H1 (cell line): ENCODE measurements at regions not wholly inside any gene's neighbourhood (a gene's known extent, or its start where the extent isn't known, plus 50 kb on each side); places are given as distances from the start of the nearest gene placed in this dataset.

Experiments used
- CTCF ChIA-PET: fragments of 300-600 bp; sonication (Branson Sonifier 250); formaldehyde crosslinking; loops from one replicate; lab custom pipeline; 2021; ENCODE audit not compliant: partially characterized antibody; lab: Charles Lee
- POLR2A ChIA-PET: fragments of 300-600 bp; sonication (Branson Sonifier 250); formaldehyde crosslinking; loops from one replicate; lab custom pipeline; 2021; ENCODE audit warnings: inconsistent platforms; ENCODE audit not compliant: partially characterized antibody; lab: Charles Lee
- DNase-seq, 2 experiments: peaks; one replicate each; pipeline versions ENCODE4 v3.0.0 to v3.0.0-alpha.2; 2010 to 2022; ENCODE audit warnings: low spot score in 2 of 2, low read depth in 1 of 2, mixed read lengths in 1 of 2
- FAIRE-seq: peaks from 2 replicates; lab custom pipeline; 2011; peaks lifted over from hg19 to GRCh38; lab: Jason Lieb, UNC
- H2AFZ ChIP-seq: 2 replicates; pipeline ENCODE4 v1.8.1; 2012; ENCODE audit warnings: low read length, inconsistent platforms
- H2AK5ac ChIP-seq: 2 replicates; pipeline ENCODE4 v1.6.1; 2013; ENCODE audit warnings: low read depth, low read length
- H2BK120ac ChIP-seq: replicated peaks from 2 replicates; pipeline ENCODE3; 2013; ENCODE audit warnings: low read depth, low read length, inconsistent platforms
- H2BK12ac ChIP-seq: 2 replicates; pipeline ENCODE4 v1.6.1; 2013; ENCODE audit warnings: low read depth, low read length
- H2BK15ac ChIP-seq: 2 replicates; pipeline ENCODE4 v1.6.1; 2013; ENCODE audit warnings: low read length
- H2BK20ac ChIP-seq: 2 replicates; pipeline ENCODE4 v1.6.1; 2013; ENCODE audit warnings: low read length
- H2BK5ac ChIP-seq: 2 replicates; pipeline ENCODE4 v1.6.1; 2013; ENCODE audit warnings: low read depth, low read length
- H3K14ac ChIP-seq: 2 replicates; pipeline ENCODE4 v1.6.1; 2013; ENCODE audit warnings: inconsistent platforms; ENCODE audit not compliant: insufficient read length
- H3K18ac ChIP-seq: 2 replicates; pipeline ENCODE4 v1.6.1; 2013; ENCODE audit warnings: low read length; ENCODE audit errors: extremely low read depth
- H3K23ac ChIP-seq: 2 replicates; pipeline ENCODE4 v1.6.1; 2013; ENCODE audit warnings: inconsistent platforms; ENCODE audit not compliant: insufficient read length
- H3K23me2 ChIP-seq: 2 replicates; pipeline ENCODE4 v1.6.1; 2013; ENCODE audit warnings: low read depth, low read length
- H3K27ac ChIP-seq: 2 replicates; pipeline ENCODE4 v1.6.1; 2011; ENCODE audit warnings: low read depth, low read length, inconsistent platforms
- H3K27me3 ChIP-seq, 4 experiments: replicated peaks in 1 of 4; 1 replicate in 1 of 4; 2 replicates in 3 of 4; pipeline versions ENCODE4 v1.6.1 to v1.8.1; 2011 to 2013; ENCODE audit warnings: low read length in 3 of 4, mild to moderate bottlenecking in 3 of 4, inconsistent platforms in 2 of 4, mixed read lengths in 2 of 4, moderate library complexity in 1 of 4; ENCODE audit not compliant: control insufficient read depth in 3 of 4, insufficient read depth in 3 of 4; ENCODE audit errors: extremely low read depth in 1 of 4
- H3K36me3 ChIP-seq, 4 experiments: 2 replicates each; pipeline versions ENCODE4 v1.6.1 to v1.8.1; 2011 to 2013; ENCODE audit warnings: mild to moderate bottlenecking in 4 of 4, low read length in 3 of 4, moderate library complexity in 2 of 4, control low read depth in 1 of 4, inconsistent platforms in 1 of 4; ENCODE audit not compliant: insufficient read depth in 4 of 4, control insufficient read depth in 2 of 4
- H3K4ac ChIP-seq: replicated peaks from 2 replicates; pipeline ENCODE3; 2013; ENCODE audit warnings: low read length, low read depth, mixed read lengths, inconsistent platforms; ENCODE audit not compliant: insufficient read length
- H3K4me1 ChIP-seq, 4 experiments: replicated peaks in 1 of 4; 1 replicate in 1 of 4; 2 replicates in 3 of 4; pipeline versions ENCODE4 v1.6.1 to v1.8.1; 2011 to 2013; ENCODE audit warnings: low read length in 3 of 4, inconsistent platforms in 2 of 4, mixed read lengths in 1 of 4; ENCODE audit not compliant: insufficient read depth in 4 of 4, control insufficient read depth in 3 of 4
- H3K4me2 ChIP-seq, 2 experiments: 2 replicates each; pipeline versions ENCODE4 v1.6.1 to v1.8.1; 2011 to 2013; ENCODE audit warnings: low read depth in 2 of 2, low read length in 2 of 2, control low read depth in 1 of 2, inconsistent platforms in 1 of 2, mild to moderate bottlenecking in 1 of 2; ENCODE audit not compliant: insufficient read depth in 1 of 2
- H3K4me3 ChIP-seq, 4 experiments: fragments of 200-600, 300-600 bp in 1 of 4; sonication (generic), shearing (Covaris generic), sonication (Bioruptor Twin) in 1 of 4; 2 replicates each; pipeline versions ENCODE4 v1.5.1 to v1.8.1; 2011 to 2016; ENCODE audit warnings: low read length in 4 of 4, low read depth in 3 of 4, control low read depth in 2 of 4, inconsistent platforms in 2 of 4, mild to moderate bottlenecking in 2 of 4, mixed read lengths in 1 of 4, moderate library complexity in 1 of 4; ENCODE audit not compliant: insufficient read depth in 2 of 4; ENCODE audit errors: extremely low read depth in 1 of 4
- H3K56ac ChIP-seq: replicated peaks from 2 replicates; pipeline ENCODE3; 2013; ENCODE audit warnings: low read depth, mild to moderate bottlenecking, mixed read lengths, low read length, inconsistent platforms; ENCODE audit not compliant: insufficient read length
- H3K79me1 ChIP-seq: 2 replicates; pipeline ENCODE4 v1.6.1; 2013; ENCODE audit warnings: low read depth, low read length, control low read depth
- H3K79me2 ChIP-seq, 2 experiments: 2 replicates each; pipeline versions ENCODE4 v1.6.1 to v1.8.1; 2012 to 2013; ENCODE audit warnings: low read length in 2 of 2, mild to moderate bottlenecking in 2 of 2, inconsistent platforms in 1 of 2; ENCODE audit not compliant: insufficient read depth in 2 of 2, control insufficient read depth in 1 of 2
- H3K9ac ChIP-seq, 4 experiments: replicated peaks in 1 of 4; 1 replicate in 1 of 4; 2 replicates in 3 of 4; pipeline versions ENCODE4 v1.6.1 to v1.8.1; 2011 to 2013; ENCODE audit warnings: low read depth in 3 of 4, low read length in 3 of 4, control low read depth in 2 of 4, mild to moderate bottlenecking in 2 of 4, moderate library complexity in 2 of 4, inconsistent platforms in 1 of 4; ENCODE audit errors: extremely low read depth in 1 of 4
- H3K9me3 ChIP-seq, 2 experiments: 2 replicates each; pipeline versions ENCODE4 v1.6.1 to v1.8.1; 2012 to 2013; ENCODE audit warnings: mild to moderate bottlenecking in 2 of 2, moderate library complexity in 2 of 2, control low read depth in 1 of 2, inconsistent platforms in 1 of 2, low read depth in 1 of 2, low read length in 1 of 2, mixed read lengths in 1 of 2; ENCODE audit not compliant: insufficient read depth in 2 of 2
- H4K20me1 ChIP-seq, 2 experiments: replicated peaks in 1 of 2; 2 replicates each; pipeline versions ENCODE3 to v1.8.1; 2011 to 2013; ENCODE audit warnings: inconsistent platforms in 2 of 2, low read length in 2 of 2, mild to moderate bottlenecking in 1 of 2; ENCODE audit not compliant: insufficient read depth in 2 of 2, control insufficient read depth in 1 of 2
- H4K5ac ChIP-seq: 2 replicates; pipeline ENCODE4 v1.6.1; 2013; ENCODE audit warnings: low read length, low read depth, mixed read lengths, inconsistent platforms; ENCODE audit not compliant: insufficient read length
- H4K8ac ChIP-seq: 2 replicates; pipeline ENCODE4 v1.8.0; 2013; ENCODE audit warnings: mild to moderate bottlenecking, moderate library complexity, low read length, inconsistent platforms; ENCODE audit not compliant: insufficient read depth; ENCODE audit errors: extremely low read depth
- H4K91ac ChIP-seq: replicated peaks from 2 replicates; pipeline ENCODE3; 2013; ENCODE audit warnings: low read length, mixed read lengths, inconsistent platforms; ENCODE audit not compliant: insufficient read length
- JUN ChIP-seq: IDR thresholded peaks from 2 replicates; pipeline ENCODE4 v1.6.1; 2011; ENCODE audit warnings: low read depth, mild to moderate bottlenecking, improper control_type of control experiment, low read length
- POU5F1 ChIP-seq: IDR thresholded peaks from 2 replicates; pipeline ENCODE4 v1.6.1; 2011; ENCODE audit warnings: low read depth, mild to moderate bottlenecking, low read length, moderate library complexity
- SP4 ChIP-seq: IDR thresholded peaks from 2 replicates; pipeline ENCODE4 v1.6.1; 2012; ENCODE audit warnings: low read length, inconsistent platforms
- TEAD4 ChIP-seq: IDR thresholded peaks from 2 replicates; pipeline ENCODE4 v1.6.1; 2012; ENCODE audit warnings: low read depth, low read length, inconsistent platforms, mixed read lengths
- YY1 ChIP-seq: IDR thresholded peaks from 2 replicates; pipeline ENCODE4 v1.6.1; 2011; ENCODE audit warnings: low read depth, mild to moderate bottlenecking, low read length
- WGBS, 2 experiments: shearing (Covaris generic) in 1 of 2; methylation state at CpG; one replicate each; pipeline versions ENCODE4 v1.1.6 to v1.1.7; 2013 to 2015; ENCODE audit warnings: low lambda C conversion rate in 2 of 2, mixed read lengths in 2 of 2, inconsistent platforms in 1 of 2, low coverage in 1 of 2, missing lambda C conversion rate in 1 of 2; ENCODE audit not compliant: insufficient replicate concordance in 2 of 2, insufficient coverage in 1 of 2, insufficient read length in 1 of 2; ENCODE audit errors: extremely low coverage in 1 of 2, missing lambda C conversion rate in 1 of 2; 5-methylcytosine and 5-hydroxymethylcytosine counted together

- Histone ChIP-seq H3K9me3 (no peaks in the 10 kb centered on the region), H2AK5ac (no peak overlapping the region), H2BK120ac (no peak overlapping the region), H2BK15ac (no peak overlapping the region), H2BK5ac (no peak overlapping the region), H3K27me3 (no peaks in the 10 kb centered on the region), H3K4me1 (no peaks in the 10 kb centered on the region), H4K5ac (no peak overlapping the region), H3K9ac (no peak overlapping the region), H3K18ac (no peak overlapping the region), H4K91ac (no peak overlapping the region), H3K56ac (no peak overlapping the region), H3K4me3 (no peak overlapping the region), H3K27ac (no peak overlapping the region), H2AFZ (no peak overlapping the region), H3K23me2 (no peaks in the 10 kb centered on the region), H2BK12ac (no peak overlapping the region), H3K23ac (no peak overlapping the region), H4K8ac (no peak overlapping the region), H3K4me2 (no peak overlapping the region), H2BK20ac (no peak overlapping the region), H3K14ac (no peak overlapping the region), H3K36me3 (no peaks in the 10 kb centered on the region), H3K4ac (no peak overlapping the region), H3K79me2 (no peaks in the 10 kb centered on the region), H3K79me1 (no peaks in the 10 kb centered on the region), H4K20me1 (no peaks in the 10 kb centered on the region)
- DNase-seq (no peak), FAIRE-seq (no peak)
- WGBS, 2 experiments, result 69% methylated on average over 4 of the region's 4 CpGs; no CpG with 5 or more reads in 1 of the 2 experiments
- ChIA-PET POLR2A (no interaction called here), CTCF (interaction anchor here (2.0 kb wide), 1 partner anchor 10 kb away, joined by 4 read pairs; no protein-coding TSS in a partner anchor)
- TF ChIP-seq POU5F1 (no peak), SP4 (no peak), TEAD4 (no peak), YY1 (no peak), JUN (no peak)
Measured at GRCh38 chr15:35168464-35168863, 83.4 kb upstream of the NANOGP8 start.
